NCI-H1930 (cell line): ENCODE measurements at regions not wholly inside any gene's neighbourhood (a gene's known extent, or its start where the extent isn't known, plus 50 kb on each side); places are given as distances from the start of the nearest gene placed in this dataset.

ENCODE experiments used
- DNase-seq, 2 experiments: peaks; one replicate each; lab custom pipeline; 2025; lab: John Stamatoyannopoulos, UW

DNA sequence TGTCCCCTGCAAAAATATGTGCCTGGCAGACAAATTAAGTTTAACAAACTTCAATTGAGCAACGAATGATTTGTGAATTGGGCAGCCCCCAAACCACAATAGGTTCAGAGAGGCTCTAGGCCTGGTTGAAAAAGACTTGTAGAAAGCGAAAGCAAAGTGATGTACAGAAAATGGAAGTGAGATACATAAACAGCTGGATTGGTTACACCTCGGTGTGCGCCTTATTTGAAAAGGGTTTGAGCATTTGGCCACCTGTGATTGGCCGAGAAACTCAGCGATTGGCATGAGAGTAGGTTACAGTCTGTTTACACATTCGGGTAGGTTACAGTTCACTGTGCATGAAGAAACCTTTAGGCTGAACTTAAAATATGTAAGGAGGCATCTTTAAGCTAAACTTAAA is 136.9 kb downstream of the CD83 start:
- DNase-seq, result no peak

DNA sequence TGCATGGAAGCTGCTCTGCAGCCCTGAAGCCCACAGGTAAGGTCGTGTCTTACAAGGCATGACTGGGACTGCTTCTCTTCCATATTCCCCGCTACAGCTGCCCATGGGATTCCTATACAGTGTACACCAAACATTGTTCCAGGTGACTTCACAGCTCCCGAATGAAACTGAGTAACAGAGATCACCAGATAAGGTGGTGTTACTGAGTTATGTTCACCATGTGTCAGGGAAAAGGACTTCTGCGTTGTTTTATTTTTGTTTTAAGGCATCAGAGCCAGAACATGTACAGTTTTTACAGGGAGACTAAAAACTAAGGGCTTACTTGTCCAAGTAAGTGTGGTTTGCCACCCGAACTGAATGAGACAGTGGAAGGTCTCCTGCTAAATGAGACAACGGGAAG is 138.3 kb downstream of the CD83 start:
- DNase-seq, result no peak

DNA sequence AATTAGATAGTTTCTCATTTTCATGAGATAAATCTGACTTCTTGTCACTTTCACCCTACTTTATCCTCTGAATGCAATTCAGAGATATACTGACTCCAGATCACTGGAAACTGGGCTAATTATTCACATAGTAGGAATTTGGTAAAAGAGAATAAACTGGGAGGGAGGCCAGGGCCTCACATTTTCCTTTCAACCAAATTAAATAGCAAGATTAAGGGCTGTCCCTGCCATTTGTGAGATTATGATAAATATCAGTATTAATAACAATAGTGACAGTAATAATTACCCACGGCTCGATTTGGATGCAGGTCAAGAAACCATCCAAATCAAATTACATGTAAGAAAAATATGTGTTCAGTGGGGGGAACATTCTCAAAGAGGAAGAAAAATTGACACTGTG is 140.5 kb downstream of the CD83 start:
- no peak for DNase-seq

DNA sequence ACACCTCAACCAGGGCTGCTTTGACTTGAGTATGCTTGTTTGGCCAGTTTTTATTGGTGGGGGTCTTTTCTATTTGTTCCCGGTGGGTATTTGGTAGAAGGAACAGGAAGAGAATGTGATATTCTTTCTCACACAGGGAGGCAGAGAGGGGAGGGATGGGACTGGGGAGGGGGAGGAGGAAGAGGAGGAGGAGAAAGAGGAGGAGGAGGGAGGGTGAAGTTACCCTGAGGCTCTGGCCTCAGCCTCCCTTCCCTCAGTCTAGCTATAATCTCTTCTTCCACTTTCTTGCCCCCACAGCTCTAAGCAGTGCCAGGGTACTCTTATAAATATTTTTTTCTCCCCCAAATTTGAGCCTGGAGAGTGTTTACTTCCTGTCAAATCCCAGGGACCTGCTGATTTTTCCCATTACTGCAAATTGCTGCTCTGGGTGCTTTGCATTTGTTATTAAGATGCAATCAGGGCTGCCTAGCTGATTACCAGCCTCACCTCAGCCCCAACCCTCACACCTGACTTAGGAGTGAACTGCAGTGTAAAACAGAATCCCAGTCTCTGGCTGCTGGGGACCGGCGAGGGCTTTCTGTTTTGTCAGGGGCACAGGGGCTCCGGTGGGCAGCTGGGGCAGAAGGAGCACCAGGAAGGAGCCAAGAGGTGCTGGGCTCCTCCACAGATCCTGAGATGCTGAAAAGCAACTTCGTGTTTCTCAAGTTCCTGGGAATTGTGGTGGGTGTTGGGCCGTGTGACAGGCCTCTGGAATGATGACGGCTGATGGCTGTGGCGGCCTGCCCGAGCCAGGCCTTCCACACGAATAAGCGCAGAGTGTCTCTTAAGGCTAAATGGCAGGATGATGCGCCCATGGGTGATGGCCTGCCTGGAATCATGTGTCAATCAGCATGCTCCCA is 141.4 kb downstream of the CD83 start:
- DNase-seq, result no peak

DNA sequence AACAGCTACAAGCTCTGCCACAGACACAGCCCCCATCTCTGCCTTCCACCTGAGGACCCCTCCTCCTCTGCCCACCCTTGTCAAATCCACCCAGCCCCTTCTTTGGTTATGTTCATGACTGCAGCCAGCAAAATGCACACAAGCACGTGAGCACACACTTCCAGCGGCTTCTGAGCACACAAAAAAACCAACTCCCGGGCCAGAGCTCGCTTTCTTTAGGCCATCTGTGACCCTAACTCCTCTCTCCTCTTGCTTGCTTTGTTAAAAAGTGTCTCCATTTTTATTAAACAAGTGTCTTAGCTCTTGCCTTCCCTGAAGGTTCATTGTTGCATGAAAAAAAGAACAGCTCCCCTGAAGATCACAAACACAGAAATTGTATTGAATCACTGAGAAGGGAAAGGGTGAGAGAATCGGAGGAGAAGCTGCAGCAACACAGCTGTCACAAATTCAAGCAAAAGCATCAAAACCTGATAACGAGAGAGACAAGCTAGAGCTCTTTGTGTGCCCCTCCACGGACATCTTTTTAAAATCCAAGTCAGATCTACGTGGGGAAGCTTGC is 142.1 kb downstream of the CD83 start:
- DNase-seq, result no peak

DNA sequence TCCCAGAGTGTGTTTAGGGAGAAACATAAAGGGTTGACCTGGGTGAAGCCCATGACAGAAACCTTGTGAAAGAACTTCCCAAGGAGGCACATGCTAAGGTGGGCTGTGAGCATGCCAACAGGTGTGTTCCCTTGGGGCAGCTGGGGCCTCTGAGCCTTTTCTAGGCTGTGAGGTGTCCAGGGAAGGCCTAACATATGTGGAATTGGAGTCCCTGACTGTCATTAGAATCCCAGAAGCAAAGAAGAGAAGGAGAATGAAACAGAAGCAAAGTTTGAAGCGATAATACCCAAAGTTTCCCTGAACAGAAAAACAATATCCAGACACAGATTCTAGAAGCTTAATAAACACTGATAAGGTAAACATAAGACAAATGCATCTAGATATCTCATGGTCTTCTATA is 143.3 kb downstream of the CD83 start:
- no peak for DNase-seq

DNA sequence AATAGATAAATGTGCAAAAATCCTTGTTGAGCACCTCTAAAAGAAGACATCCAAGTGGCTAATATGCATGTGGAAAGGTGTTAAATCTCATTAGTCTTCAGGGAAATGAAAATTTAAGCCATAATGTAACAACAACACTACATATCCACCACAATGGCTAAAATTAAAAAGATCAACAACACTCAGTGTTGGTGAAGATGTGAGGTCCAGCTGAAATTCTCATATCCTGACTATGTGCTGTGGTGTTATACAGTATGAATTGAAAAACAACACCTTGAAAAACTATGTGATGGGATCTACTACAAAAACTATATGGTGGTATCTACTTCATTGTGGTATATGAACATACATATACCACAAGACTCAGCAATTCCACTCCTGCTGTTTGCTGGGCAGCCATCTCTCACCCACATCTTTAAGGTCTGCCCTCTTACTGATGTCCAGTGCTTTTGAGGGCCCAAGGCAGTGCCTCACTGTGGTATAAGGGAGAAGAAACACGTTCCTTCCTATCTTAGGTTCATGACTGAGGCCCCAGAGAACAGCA is 146.4 kb downstream of the CD83 start:
- no peak for DNase-seq

DNA sequence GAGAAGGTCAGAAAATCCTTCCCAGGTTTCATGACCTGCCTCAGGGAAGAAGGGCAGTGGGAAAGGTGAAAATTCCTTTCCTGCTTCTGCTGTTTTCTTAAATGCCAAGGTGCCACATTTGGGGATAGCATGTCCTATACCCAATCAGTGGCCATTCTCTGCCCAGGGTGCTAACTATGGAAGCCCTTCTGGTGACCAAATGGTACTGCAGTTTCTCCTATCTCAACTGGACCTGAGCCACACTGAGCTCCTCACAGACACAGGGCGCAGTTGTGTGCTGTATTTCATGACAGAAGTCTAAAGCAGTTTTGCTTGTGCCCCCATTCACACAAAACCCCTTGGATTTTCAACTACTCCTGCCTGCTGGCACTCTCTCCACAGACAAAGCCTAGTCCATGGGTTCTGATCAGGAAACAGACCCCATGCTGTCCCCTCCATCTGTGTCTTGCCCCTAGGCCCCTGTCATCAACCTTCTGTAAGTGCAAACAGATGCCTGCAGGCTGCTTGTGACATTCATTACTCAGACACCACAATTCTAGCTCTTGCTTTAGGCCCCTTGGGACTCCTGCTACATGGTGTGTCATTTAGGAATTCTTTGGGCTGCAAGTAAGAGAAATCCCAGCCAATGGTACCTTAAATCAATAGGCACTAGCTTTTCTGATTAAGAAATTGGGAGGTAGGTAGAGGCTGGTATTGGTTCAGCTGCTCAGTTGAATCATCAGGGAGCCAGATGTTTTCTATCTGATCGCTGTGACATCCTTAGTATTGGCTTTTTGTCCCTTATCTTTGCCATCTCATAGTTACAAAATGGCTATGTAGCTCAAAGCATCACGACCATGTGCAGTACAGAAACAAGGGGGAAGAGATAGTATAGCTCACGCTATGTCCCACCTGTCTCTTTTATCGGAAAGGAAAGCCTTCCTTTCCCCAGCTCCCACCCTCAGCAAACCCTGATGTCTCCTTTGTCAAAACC is 147.8 kb downstream of the CD83 start:
- DNase-seq, result no peak

DNA sequence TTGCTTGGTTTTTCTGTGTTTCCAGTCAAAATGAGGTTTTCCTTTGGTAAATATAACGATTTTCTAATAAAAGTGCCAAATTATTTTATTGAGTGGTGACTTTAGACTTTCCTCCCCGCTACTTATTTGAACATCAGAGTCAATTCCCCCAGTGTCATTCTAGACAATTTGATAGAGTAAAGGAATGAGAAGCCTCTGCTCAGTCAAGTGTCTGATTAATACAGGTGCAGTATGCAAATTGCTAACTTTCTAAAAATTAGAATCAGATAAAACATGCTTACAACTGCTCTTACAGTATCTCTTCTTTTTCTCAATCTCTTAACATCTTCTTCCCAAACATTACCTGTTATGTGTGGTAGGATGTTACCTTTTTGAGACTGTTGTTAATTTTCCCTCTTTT is 148.7 kb downstream of the CD83 start:
- DNase-seq, result no peak

DNA sequence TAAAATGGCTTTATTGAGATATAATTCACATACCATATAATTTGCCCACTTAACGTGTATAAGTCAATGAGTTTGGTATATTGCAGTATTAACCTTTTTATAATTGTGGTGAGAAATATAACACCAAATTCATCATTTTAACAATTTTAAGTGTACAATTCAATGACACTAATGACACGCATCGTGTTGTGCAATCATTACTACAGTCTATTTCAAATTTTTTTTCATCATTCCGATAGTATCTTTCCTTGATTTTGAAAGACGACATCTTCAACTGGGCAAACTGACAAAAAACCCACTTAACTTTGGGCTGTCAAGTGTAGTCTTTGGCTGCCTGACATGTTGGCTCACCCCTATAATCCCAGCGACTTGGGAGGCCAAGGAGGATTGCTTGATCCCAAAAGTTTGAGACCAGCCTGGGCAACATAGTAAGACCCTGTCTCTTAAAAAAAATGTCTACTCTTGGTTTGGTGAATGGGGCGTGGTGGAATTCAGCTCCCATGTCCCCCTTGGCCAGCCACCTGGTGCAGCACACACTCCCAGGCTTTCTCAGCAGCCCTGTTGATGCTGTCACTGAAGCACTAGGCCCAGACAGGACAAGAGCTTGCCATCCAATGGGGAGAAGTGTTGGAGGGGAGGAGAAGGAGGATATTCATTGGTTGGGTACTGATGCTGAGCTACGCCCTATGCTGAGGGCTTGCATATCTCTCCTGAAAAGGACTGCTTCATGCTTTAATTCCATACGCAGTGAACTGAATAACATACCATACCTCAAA is 150.5 kb downstream of the CD83 start:
- no peak for DNase-seq

DNA sequence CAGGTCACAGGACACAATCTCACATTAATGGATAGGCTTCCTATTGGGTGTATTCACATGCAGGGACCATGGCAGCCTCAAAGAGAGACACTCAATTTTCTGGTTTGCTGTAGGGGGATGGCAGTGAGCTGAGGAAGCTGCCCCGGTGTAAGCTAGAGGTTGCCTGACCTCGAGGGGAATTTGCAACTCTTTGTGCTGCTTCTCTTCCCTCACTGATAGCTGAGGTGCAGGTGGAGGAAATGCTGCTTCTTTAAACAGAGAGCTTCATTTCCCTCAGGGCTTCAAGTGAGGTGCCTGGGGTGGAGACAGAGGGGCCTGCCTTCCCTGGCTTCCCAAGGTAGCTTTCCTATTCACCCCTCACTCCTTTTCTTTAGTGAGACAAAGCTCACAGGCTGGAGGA is 151.9 kb downstream of the CD83 start:
- no peak for DNase-seq

DNA sequence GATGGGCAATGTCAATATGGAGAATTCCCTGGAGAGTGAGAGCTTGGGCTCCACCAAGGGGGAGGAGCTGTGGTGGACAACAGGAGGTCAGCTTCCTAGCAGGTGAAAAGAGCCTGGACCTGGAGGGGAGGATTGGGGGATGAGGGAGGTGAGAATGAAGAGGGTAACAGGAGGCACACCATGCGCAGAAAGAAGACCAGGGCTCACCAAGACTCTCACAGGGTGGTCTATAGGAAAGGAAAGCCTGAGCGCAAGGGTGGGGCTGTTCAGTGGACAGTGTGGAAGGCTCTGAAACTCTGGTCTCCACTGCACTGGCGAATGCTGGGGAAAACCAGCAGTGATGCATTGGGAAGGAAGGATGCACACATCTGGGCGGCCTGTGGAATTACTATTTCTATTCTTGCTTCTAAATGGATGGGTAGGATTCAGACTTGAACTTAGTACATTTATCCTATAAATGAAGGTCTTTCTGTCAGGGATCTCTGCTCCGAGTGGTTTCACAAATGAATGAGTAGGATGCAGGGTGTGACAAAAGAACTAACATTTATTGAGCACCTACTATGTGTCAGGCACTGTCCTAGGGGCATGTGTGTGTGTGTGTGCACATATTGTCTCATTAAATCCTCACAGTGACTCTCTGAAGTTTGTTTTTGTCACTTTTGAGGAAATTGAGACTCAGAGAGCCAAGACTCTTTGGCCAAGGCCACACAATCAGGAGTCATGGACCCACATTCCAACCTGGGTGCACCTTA is 152.7 kb downstream of the CD83 start:
- DNase-seq, result no peak

DNA sequence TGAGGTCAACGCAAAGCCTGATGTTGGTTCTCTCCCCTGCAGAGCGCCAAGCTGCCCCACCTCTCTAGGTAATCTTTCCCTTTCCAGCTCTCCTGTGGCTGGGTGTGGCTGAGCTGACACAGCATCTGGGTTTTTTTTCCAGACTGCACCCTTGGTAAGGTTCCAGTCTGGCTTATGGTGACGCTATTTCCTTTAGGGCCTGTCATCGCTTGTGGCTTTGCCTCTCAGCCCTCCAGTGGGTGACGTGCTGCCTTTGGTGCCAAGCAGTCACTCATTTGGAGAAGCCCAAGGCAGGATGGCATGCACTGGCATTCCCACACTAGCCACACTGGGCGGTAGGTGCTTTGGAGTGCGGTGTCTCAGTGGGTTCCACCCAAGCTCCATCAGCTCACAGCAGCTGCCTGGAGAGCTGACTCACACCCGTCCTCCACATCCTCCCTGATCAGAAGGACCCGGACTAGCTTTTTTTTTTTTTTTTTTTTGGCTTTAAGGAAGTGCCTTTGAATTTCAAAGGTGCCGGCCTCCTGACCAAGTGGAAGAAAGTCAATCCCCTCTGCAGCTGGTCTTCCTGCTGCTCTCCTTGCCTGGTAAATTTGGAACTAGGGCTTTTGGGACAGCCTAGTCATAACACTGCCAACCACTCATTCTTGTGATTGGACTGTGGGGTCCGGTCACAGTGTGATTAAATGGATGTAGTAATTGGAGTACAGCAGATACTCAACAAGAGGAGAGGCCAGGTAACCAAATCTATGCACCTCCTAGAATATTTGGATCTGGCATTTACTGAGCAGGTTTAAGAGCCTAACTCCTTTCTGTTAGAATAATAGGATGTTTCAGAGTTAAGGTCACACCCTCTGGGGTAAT is 153.6 kb downstream of the CD83 start:
- no peak for DNase-seq

DNA sequence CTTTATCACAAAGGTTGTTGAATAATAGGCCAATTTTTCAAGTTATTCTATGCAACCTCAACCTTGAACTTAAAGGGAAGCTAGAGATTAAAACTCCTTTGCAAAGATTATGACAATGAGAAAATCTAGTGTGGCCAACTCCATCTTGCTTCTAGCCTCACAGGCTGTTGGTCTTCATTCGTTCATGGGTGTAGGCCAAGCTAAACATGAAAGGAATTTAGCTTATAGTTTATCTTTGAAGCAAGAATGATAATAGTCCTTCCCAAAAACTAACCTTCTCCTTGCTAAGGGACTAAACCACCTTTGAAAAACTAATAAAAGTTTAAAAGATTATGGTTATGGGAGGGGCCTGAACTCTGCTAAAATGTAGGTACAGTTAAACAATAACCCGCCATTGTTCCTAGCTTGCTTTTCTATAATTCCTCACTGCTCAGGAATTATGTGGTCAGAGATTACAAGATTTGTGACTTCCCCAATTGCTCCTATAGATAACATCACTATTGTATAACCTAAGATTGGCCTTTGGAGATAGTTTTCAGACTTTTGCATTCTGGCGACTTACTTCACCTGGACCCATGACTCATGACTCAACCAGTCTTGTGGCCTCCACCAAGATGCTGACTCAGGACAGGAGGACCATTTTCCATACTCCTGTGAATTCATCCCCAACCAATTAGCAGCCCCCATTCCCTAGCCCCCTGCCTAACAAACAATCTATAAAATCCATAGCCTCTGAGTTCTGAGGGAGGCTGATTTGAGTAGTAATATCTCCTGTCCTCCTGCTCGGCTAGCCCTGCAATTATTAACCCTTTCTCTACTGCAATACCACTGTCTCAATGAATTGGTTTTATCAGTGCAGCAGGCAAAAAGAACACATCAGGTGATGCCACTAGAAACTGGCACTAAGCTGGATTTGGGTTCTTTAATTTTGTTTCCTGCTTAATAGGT is 154.5 kb downstream of the CD83 start:
- DNase-seq, result no peak

DNA sequence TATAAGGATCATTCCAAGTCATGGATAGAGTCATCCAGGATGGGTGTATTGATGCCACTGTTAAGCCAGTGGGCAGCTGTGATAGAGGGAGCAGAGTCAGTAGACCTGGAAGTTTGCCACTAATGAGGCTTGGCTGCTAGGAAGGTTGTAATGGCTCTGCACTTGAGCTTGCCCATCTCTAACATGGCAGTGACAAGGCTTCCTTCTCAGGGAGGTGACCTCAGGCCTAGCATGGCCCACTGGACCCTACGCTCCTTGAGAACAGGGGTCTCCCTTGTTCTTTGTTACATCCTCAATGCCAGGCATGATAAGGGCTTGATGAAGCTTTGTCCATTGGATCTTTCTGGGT is 155.1 kb downstream of the CD83 start:
- no peak for DNase-seq

DNA sequence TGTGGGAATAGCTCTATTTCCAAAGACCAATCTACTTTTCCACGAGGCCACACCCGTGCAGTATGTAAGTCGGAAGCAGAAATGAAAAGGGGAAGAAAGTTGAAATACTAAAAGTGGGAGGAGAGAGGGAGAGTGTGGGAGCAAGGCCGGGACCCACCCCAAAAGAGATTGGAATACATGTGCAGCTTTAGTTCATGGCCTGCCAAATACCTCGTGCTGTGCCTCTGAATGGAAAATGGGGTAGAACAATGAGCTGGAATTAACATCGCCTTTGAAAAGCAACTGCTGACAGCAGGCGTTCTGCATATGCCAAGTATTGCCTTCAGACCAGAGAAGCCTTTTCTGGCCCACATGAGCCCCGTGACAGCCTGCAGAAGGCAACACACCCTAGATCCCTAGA is 155.6 kb downstream of the CD83 start:
- DNase-seq, result no peak

DNA sequence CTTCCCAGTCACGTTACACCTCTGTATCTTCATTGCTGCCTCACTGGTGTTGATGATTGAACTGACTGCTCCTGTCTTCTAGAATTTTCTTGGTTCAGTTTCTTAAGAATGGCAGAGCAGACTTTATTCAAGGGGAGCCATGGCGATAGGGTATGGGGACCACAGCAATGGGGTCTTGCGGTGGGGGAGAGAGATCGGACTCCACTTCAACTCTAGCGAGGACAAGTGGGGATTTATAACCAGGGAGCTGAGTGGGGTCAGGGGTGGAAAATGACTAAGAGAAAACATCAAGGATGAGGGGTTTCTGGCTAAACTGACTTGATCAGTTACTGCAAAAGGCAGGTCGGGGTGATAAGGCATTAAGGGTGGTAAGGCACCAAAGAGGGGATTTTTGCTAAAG is 156.4 kb downstream of the CD83 start:
- DNase-seq, result no peak

DNA sequence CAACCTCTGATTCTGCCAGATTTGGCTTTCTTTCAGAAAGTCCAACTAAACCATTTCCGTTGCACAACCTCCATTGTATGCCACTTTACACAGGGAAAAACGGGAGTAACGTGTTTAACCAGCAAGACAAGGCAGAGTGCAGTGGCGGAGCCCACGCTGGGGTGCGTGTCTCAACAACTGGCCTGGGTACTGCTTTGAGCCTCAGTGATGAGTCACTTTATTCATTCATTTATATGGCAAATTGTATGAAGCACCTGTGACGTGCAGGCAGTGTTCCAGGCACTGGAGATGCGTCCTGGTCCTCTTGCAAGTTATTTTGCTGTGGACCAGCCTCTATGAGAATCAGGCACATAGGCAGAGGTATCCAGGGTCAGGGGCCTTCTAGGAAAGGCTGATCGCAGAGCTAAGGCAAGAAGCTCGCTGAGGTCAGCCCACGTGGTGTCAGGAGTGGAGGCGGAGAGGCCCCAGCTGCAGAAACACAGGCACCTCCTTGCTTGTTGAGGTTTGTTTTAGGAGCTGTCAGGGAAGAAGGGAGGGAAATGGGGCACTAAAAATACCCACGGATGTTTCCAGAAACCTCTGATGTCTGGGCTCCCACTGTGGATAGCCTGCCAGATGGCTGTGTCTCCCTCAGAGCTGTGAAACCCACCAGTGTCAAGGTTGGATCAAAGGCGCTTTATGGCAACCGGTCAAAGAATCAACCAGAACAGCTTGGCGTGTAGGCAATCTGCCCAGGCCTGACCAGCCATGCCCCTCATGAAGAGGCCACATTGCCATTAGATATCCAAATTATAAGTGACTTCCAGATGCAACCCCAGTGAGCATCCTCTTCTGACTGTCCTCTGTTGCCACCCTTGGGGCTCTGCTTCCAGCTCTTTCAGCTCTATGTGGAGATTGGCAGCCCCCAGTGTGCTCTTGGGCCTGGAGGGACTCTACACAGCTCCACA is 157.2 kb downstream of the CD83 start:
- DNase-seq, result no peak
